ENCODE measurements at regions not wholly inside any gene's neighbourhood (a gene's known extent, or its start where the extent isn't known, plus 50 kb on each side); places are given as distances from the start of the nearest gene placed in this dataset.
"Not testable (repeated sequence)": the region's sequence is repeated elsewhere in the genome, so short reads cannot be mapped to it uniquely, and the experiment has no call there.

DNA sequence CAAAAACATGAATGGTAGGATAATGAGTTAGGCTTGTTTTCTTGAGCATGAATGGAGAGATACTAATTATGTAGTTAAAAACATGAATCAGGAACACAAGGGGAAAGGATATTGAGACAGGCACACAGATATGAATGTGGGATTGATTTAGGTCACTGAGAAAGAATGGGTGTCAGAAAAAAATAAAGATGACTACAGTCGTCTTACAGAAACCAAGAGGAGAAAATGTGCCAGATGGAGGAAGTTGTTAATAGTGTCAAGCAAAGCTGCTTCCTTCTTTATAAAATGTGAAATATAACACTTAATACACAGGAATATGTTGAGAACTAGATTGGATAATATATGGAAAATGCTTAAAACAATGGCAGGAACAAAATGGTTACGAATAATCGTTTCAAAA is 173.3 kb upstream of the BET1 start:
- no peak for DNase-seq

DNA sequence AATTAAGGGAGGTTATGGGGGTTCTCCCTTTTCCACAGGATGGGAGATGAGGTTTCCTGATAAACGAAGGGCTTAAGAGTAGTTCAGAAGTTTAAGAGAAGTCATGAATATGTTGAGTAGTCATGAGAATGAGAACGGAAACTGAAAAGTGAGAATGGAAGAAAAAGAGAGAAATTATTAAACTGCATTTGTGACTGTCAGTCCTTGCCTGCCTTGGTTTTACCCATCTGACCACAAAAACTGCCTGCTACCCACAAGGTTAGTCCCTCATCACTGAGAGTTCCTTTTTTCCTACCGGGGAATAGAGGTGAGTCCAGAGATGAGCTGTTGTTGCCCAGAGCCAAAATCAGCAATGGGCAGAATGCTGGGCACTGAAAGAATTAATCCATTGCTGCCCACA is 174.1 kb upstream of the BET1 start:
- no peak for DNase-seq

- no peak for DNase-seq
Measured at GRCh38 chr7:94179466-94179865, 175.3 kb upstream of the BET1 start.

- no peak for DNase-seq
Measured at GRCh38 chr7:94182066-94182465, 177.9 kb upstream of the BET1 start.

GRCh38 chr7:94182721-94183120 is 178.6 kb upstream of the BET1 start:
- no peak for DNase-seq

DNA sequence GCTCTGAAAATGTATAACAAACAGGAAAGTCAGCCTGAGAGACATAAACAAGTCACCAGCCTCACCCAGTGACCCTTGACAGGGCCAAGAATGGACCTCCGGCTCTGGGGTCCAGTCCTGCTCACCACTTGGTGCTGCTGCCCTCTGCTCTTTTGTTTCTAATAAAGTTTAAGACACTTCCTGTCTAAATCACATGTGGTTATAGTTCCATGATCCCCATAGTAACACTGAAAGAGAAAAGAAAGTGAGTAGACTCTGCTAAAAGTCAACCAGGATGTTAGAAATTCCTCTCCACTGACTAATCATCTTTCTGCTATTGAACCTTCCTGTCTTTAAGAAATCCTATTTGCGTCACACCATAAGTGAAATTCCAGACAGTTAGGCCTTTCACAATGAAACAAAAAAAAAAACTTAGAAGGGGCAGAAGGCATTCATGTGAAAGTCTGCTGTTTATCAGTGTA is 179.2 kb upstream of the BET1 start:
- DNase-seq: peak; percentile 54

- no peak for DNase-seq
Measured at GRCh38 chr7:94183891-94184290, 179.7 kb upstream of the BET1 start.

- no peak for DNase-seq
Measured at GRCh38 chr7:94188350-94188749, 184.2 kb upstream of the BET1 start.

GRCh38 chr7:94190599-94191061 is 186.5 kb upstream of the BET1 start:
- DNase-seq: peak; percentile 69

DNA sequence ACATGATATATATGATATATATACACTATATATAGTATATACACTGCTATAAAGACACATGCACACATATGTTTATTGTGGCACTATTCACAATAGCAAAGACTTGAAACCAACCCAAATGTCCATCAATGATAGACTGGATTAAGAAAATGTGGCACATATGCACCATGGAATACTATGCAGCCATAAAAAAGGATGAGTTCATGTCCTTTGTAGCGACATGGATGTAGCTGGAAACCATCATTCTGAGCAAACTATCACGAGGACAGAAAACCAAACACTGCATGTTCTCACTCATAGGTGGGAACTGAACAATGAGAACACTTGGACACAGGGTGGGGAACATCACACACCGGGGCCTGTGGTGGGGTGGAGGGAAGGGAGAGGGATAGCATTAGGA is 190.3 kb upstream of the BET1 start:
- DNase-seq: not testable (repeated sequence)

- no peak for DNase-seq
Measured at GRCh38 chr7:94195201-94195600, 191.0 kb upstream of the BET1 start.

DNA sequence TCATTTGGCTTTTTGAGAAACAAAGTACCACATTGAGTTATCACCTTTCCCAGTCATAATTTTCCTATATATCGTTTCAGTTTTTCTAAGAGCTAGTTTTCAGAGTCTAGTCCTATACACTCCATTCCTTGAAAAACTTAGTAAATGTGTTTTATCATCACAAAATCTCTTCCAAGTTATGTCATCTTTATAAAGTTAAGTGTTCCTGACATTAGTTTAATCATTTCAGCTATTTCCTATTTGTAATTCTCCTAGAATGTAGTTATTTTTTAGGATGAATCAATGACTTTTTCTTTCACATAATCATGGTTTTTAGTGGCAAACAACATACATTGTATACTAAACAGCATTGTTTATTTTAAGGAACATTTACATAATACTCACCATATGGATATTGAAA is 191.7 kb upstream of the BET1 start:
- no peak for DNase-seq

GRCh38 chr7:94205529-94205928 is 189.2 kb upstream of the COL1A2 start:
- DNase-seq: no peak

DNA sequence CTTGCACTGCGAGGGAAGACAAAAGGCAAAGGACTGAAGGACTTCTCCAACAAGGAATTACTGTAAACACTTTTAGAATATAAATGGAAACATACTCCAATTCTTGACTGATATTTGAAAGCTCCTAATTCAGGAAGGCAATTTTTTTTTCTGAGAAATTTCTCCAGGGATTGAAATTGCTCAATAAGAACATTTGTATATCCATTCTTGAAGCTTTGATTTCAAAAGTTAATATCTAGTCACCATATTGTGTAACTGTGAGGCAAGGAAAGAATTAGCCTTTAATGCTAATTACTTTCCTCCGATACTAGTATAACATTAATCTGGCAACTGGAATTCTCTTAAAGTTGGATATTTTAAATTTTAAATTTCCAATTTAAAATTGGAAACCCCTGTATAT is 188.4 kb upstream of the COL1A2 start:
- DNase-seq: no peak

DNA sequence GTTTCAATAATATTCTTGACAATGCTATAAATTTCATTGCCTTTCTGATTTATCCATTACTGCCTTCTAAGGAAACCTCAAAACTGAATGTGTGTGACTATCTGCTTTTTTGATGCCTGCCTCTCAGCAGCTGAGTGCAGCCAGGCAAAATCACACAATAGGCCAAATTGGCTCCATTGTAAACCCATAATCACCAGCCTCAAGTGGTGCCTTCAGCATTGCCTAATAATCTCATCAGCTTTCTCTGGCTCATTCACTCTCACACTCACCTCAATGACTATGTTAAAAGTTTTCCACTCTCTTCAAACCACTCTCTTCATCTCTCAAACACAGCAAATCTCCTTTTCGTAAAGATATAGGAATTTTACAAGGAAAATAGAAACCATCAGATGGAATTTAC is 182.5 kb upstream of the COL1A2 start:
- no peak for DNase-seq

- DNase-seq: no peak
Measured at GRCh38 chr7:94216944-94217461, 177.7 kb upstream of the COL1A2 start.

- no peak for DNase-seq
Measured at GRCh38 chr7:94217766-94218165, 176.9 kb upstream of the COL1A2 start.

- no peak for DNase-seq
Measured at GRCh38 chr7:94222516-94222915, 172.2 kb upstream of the COL1A2 start.

- DNase-seq: no peak
Measured at GRCh38 chr7:94223375-94224084, 171.2 kb upstream of the COL1A2 start.

GRCh38 chr7:94228223-94228622 is 166.5 kb upstream of the COL1A2 start:
- no peak for DNase-seq

DNA sequence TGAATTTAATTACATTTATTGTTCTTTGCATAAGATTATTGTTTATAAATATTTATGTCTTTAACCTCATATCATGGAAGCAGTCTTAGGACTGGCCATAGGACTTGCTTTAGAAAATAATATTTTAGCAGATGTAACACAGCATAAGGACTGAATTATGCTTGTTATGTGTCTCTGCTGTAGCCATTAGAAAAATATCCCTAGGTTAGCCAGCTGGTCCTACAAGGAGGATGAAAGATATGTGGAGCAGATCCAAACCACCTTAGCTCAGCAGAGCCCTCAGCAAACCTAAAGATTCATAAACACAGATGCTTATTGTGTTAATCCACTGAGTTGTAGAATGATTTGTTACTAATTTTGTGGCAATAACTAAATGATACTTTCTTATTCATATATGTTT is 166.0 kb upstream of the COL1A2 start:
- DNase-seq: no peak

DNA sequence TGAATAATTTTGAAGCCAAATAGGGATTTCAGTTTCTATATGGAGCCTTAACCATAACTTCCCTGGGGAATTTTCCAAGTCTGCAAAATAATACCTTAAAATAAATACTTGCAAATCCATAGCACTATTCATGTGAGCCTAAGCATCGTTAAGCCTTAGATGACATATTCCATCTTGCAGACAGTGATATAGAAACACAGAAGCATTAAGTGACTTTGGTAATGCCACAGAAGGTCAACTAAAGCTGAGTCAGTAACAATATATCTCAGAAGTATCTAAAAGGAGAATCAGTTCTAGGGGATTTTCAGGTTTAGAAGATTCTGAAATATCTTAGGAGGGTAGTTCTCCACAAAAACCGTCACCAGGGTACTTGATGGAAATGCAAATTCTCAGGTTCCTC is 163.4 kb upstream of the COL1A2 start:
- DNase-seq: no peak

DNA sequence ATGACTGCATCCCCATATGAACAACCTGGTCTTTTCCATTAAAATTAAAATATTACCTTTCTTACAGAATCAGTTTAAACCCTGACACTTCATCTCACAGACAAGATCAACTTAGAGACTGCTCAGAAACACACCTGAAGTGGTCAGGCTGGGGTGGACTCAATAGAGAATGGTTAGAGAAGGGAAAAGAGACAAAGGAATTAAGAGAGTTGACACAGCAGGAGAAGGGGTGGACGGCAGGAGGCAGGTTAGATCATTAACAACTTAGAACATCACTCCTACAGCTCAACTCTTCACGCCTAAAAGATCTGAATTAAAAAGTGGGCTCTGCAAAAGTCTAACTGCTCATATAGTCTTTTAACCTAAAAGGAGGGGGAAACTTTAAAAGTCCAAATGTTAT is 157.7 kb upstream of the COL1A2 start:
- DNase-seq: no peak

DNA sequence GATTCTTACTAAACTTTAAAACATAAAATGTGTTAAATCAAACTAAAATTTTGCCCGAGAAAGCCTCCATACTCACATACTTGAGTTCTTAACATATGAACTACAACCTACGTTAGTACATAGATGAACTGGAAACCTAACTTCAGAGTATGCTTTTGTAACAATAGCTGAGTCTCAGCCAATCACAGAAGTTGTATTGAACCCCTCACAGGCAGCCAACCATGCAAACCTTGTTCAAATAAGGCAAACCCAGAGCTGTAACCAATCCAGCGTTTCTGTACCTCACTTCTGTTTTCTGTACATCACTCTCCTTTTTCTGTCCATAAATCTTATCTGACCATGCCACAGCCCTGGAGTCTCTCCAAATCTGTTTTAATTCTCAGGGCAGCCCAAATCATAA is 157.3 kb upstream of the COL1A2 start:
- DNase-seq: no peak

- peak; percentile 51 for DNase-seq
Measured at GRCh38 chr7:94239661-94240234, 154.9 kb upstream of the COL1A2 start.

Data from right forelimb (tissue), 1 donor.